GM12892 (cell line): ENCODE measurements at regions not wholly inside any gene's neighbourhood (a gene's known extent, or its start where the extent isn't known, plus 50 kb on each side); places are given as distances from the start of the nearest gene placed in this dataset.

Experiments used
- POLR2A ChIP-seq: IDR thresholded peaks from 2 replicates; pipeline ENCODE4 v1.6.1; 2011; ENCODE audit warnings: low read depth, low read length, control low read depth
- POLR2AphosphoS5 ChIP-seq: IDR thresholded peaks from 2 replicates; pipeline ENCODE4 v1.6.1; 2011; ENCODE audit warnings: low read depth, low read length, control low read depth
- TAF1 ChIP-seq: IDR thresholded peaks from 2 replicates; pipeline ENCODE4 v1.6.1; 2011; ENCODE audit warnings: low read depth, mild to moderate bottlenecking, control low read depth, low read length, borderline replicate concordance

GRCh38 chr6:93819189-93819588 is 399.8 kb upstream of the EPHA7 start:
- TF ChIP-seq POLR2AphosphoS5 (no peak), POLR2A (no peak), TAF1 (no peak)
